Neuronal stem cell (in vitro differentiated cells): ENCODE measurements at regions not wholly inside any gene's neighbourhood (a gene's known extent, or its start where the extent isn't known, plus 50 kb on each side); places are given as distances from the start of the nearest gene placed in this dataset.

Source experiments
- DNase-seq: peaks from one replicate; pipeline ENCODE4 v3.0.0-alpha.2; 2013; ENCODE audit warnings: low spot score
- H2AFZ ChIP-seq: one replicate; pipeline ENCODE4 v1.6.1; 2013; ENCODE audit warnings: mild to moderate bottlenecking, low read length, inconsistent platforms
- H2AK5ac ChIP-seq: 2 replicates; pipeline ENCODE4 v1.6.1; 2013; ENCODE audit warnings: low read depth, mild to moderate bottlenecking, inconsistent platforms, low read length, moderate library complexity, mixed read lengths
- H2BK120ac ChIP-seq: 2 replicates; pipeline ENCODE4 v1.6.1; 2013; ENCODE audit warnings: low read depth, mild to moderate bottlenecking, inconsistent platforms, low read length, moderate library complexity, mixed read lengths
- H2BK12ac ChIP-seq: one replicate; pipeline ENCODE4 v1.6.1; 2013; ENCODE audit warnings: low read length, inconsistent platforms
- H2BK15ac ChIP-seq: 2 replicates; pipeline ENCODE4 v1.6.1; 2013; ENCODE audit warnings: mild to moderate bottlenecking, low read length, inconsistent platforms, mixed read lengths
- H2BK5ac ChIP-seq: one replicate; pipeline ENCODE4 v1.6.1; 2013; ENCODE audit warnings: inconsistent platforms, mild to moderate bottlenecking, low read length, moderate library complexity
- H3K14ac ChIP-seq: one replicate; pipeline ENCODE4 v1.6.1; 2013; ENCODE audit warnings: low read length, inconsistent platforms
- H3K18ac ChIP-seq: 2 replicates; pipeline ENCODE4 v1.6.1; 2013; ENCODE audit warnings: low read length, inconsistent platforms
- H3K23ac ChIP-seq: 2 replicates; pipeline ENCODE4 v1.6.1; 2013; ENCODE audit warnings: low read depth, mild to moderate bottlenecking, mixed read lengths, low read length, inconsistent platforms; ENCODE audit not compliant: poor library complexity
- H3K27ac ChIP-seq: replicated peaks from 3 replicates; pipeline ENCODE4 v1.5.1; 2013; ENCODE audit warnings: low read length, inconsistent platforms
- H3K27me3 ChIP-seq, 3 experiments: 2 replicates each; pipeline ENCODE4 v1.6.1; 2013; ENCODE audit warnings: low read length in 3 of 3, mild to moderate bottlenecking in 2 of 3, inconsistent platforms in 1 of 3, low read depth in 1 of 3, mixed read lengths in 1 of 3, moderate library complexity in 1 of 3; ENCODE audit not compliant: control insufficient read depth in 3 of 3, insufficient read depth in 3 of 3
- H3K36me3 ChIP-seq, 2 donors: replicated peaks in 1 of 2; 2 replicates each; pipeline ENCODE4 v1.6.1; 2013; ENCODE audit warnings: low read length in 2 of 2; ENCODE audit not compliant: control insufficient read depth in 2 of 2, insufficient read depth in 2 of 2
- H3K4ac ChIP-seq: 2 replicates; pipeline ENCODE4 v1.6.1; 2013; ENCODE audit warnings: inconsistent platforms, mild to moderate bottlenecking, low read length, moderate library complexity
- H3K4me1 ChIP-seq, 2 donors: 1 replicate in 1 of 2; 2 replicates in 1 of 2; pipeline ENCODE4 v1.6.1; 2013; ENCODE audit warnings: low read length in 2 of 2, low read depth in 1 of 2; ENCODE audit not compliant: control insufficient read depth in 2 of 2, insufficient read depth in 1 of 2
- H3K4me2 ChIP-seq: one replicate; pipeline ENCODE4 v1.6.1; 2013; ENCODE audit warnings: mild to moderate bottlenecking, low read length, inconsistent platforms; ENCODE audit not compliant: insufficient read depth, poor library complexity, severe bottlenecking
- H3K4me3 ChIP-seq, 2 donors: 2 replicates each; pipeline ENCODE4 v1.5.1; 2013; ENCODE audit warnings: low read length in 2 of 2, mild to moderate bottlenecking in 2 of 2, inconsistent platforms in 1 of 2, moderate library complexity in 1 of 2
- H3K79me1 ChIP-seq: one replicate; pipeline ENCODE4 v1.6.1; 2013; ENCODE audit warnings: low read depth, mild to moderate bottlenecking, inconsistent platforms, low read length, moderate library complexity
- H3K9ac ChIP-seq: one replicate; pipeline ENCODE4 v1.6.1; 2013; ENCODE audit warnings: mild to moderate bottlenecking, low read depth, low read length, inconsistent platforms; ENCODE audit not compliant: poor library complexity
- H3K9me3 ChIP-seq, 2 donors: replicated peaks in 1 of 2; 2 replicates each; pipeline versions ENCODE3 to v1.6.1; 2013; ENCODE audit warnings: low read length in 2 of 2, mild to moderate bottlenecking in 2 of 2, inconsistent platforms in 1 of 2, low read depth in 1 of 2, mixed read lengths in 1 of 2, moderate library complexity in 1 of 2; ENCODE audit not compliant: control insufficient read depth in 2 of 2, insufficient read depth in 1 of 2
- H4K8ac ChIP-seq: one replicate; pipeline ENCODE4 v1.6.1; 2013; ENCODE audit warnings: low read depth, mild to moderate bottlenecking, inconsistent platforms, low read length, moderate library complexity
- H4K91ac ChIP-seq: one replicate; pipeline ENCODE4 v1.6.1; 2013; ENCODE audit warnings: low read length, low read depth, mild to moderate bottlenecking, inconsistent platforms; ENCODE audit not compliant: poor library complexity
- WGBS, 2 donors: extraction: QIAGEN DNeasy Blood & Tissue Kit; methylation state at CpG; one replicate each; pipeline ENCODE4 v1.1.7; 2013; ENCODE audit warnings: missing lambda C conversion rate in 2 of 2, mixed read lengths in 1 of 2; ENCODE audit not compliant: insufficient read length in 2 of 2, insufficient replicate concordance in 1 of 2; ENCODE audit errors: extremely low coverage in 2 of 2; 5-methylcytosine and 5-hydroxymethylcytosine counted together

DNA sequence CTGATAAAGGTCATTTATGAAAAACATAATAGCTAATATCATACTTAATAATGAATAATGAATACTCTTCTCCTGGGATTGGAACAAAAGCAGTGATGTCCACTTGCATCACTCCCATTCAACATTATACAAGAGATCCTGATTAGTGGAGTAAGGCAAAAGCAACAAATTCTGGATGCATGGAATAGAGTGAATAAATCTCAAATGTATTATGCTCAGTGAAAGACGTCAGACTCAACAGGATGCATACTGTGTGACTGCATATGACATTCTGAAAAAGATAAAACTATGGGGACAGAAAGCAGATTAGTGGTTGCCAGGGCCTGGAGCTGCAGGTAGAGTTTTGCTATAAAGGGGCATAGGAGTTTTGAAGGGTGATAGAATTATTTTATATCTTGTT lies 77.6 kb upstream of the ZBTB20 start:
- H3K4ac ChIP-seq, result no peak overlapping the region
- H3K27ac ChIP-seq, result no peak overlapping the region
- no peak overlapping the region for H3K14ac ChIP-seq
- no peaks in the 10 kb centered on the region for H3K27me3 ChIP-seq
- H3K4me3 ChIP-seq, result no peak overlapping the region
- H2AK5ac ChIP-seq, result no peak overlapping the region
- no peak for DNase-seq
- H2BK15ac ChIP-seq, result no peak overlapping the region
- no peaks in the 10 kb centered on the region for H3K36me3 ChIP-seq
- H3K23ac ChIP-seq, result no peak overlapping the region
- no peaks in the 10 kb centered on the region for H3K9me3 ChIP-seq
- no peaks in the 10 kb centered on the region for H3K79me1 ChIP-seq
- H3K4me1 ChIP-seq, result no peaks in the 10 kb centered on the region
- H3K18ac ChIP-seq, result no peak overlapping the region
- no peak overlapping the region for H3K9ac ChIP-seq
- H2BK12ac ChIP-seq, result no peak overlapping the region
- no peak overlapping the region for H4K8ac ChIP-seq
- H2BK120ac ChIP-seq, result no peak overlapping the region
- H3K4me2 ChIP-seq, result no peak overlapping the region
- WGBS, 2 donors, result no CpG with 5 or more reads among the region's 1 CpG
- no peak overlapping the region for H2AFZ ChIP-seq
- H4K91ac ChIP-seq, result no peak overlapping the region
- H2BK5ac ChIP-seq, result no peak overlapping the region

- no peak overlapping the region for H3K27ac ChIP-seq
- WGBS, 2 donors, result no CpG with 5 or more reads among the region's 1 CpG
Observed at GRCh38 chr3:115226844-115227445, 79.9 kb upstream of the ZBTB20 start.

GRCh38 chr3:115227461-115227860 lies 80.4 kb upstream of the ZBTB20 start:
- no peak overlapping the region for H3K9ac ChIP-seq
- H4K91ac ChIP-seq, result no peak overlapping the region
- H3K23ac ChIP-seq, result no peak overlapping the region
- H3K4ac ChIP-seq, result no peak overlapping the region
- no peak overlapping the region for H3K18ac ChIP-seq
- no peaks in the 10 kb centered on the region for H3K79me1 ChIP-seq
- H2BK120ac ChIP-seq, result no peak overlapping the region
- DNase-seq, result no peak
- H2AFZ ChIP-seq, result no peak overlapping the region
- no peak overlapping the region for H3K14ac ChIP-seq
- no CpG with 5 or more reads among the region's 1 CpG for WGBS, 2 donors
- H2BK5ac ChIP-seq, result no peak overlapping the region
- no peaks in the 10 kb centered on the region for H3K4me1 ChIP-seq
- no peaks in the 10 kb centered on the region for H3K36me3 ChIP-seq
- no peak overlapping the region for H3K4me2 ChIP-seq
- no peak overlapping the region for H2BK12ac ChIP-seq
- H4K8ac ChIP-seq, result no peak overlapping the region
- H3K4me3 ChIP-seq, result no peak overlapping the region
- H3K27me3 ChIP-seq, result no peaks in the 10 kb centered on the region
- no peak overlapping the region for H3K27ac ChIP-seq
- no peaks in the 10 kb centered on the region for H3K9me3 ChIP-seq
- no peak overlapping the region for H2BK15ac ChIP-seq
- no peak overlapping the region for H2AK5ac ChIP-seq

More at GRCh38 chr3:115226844-115227445, 79.9 kb upstream of the ZBTB20 start:
- H3K9me3 ChIP-seq, result no peaks in the 10 kb centered on the region
- H2AFZ ChIP-seq, result no peak overlapping the region
- no peak overlapping the region for H2AK5ac ChIP-seq
- no peaks in the 10 kb centered on the region for H3K4me1 ChIP-seq
- no peak overlapping the region for H3K4me2 ChIP-seq
- H3K18ac ChIP-seq, result no peak overlapping the region
- no peak for DNase-seq
- no peak overlapping the region for H3K14ac ChIP-seq
- H2BK12ac ChIP-seq, result no peak overlapping the region
- no peak overlapping the region for H3K4me3 ChIP-seq
- H3K36me3 ChIP-seq, result no peaks in the 10 kb centered on the region
- H2BK5ac ChIP-seq, result no peak overlapping the region
- no peak overlapping the region for H4K91ac ChIP-seq
- H4K8ac ChIP-seq, result no peak overlapping the region
- no peaks in the 10 kb centered on the region for H3K27me3 ChIP-seq
- no peaks in the 10 kb centered on the region for H3K79me1 ChIP-seq
- no peak overlapping the region for H2BK15ac ChIP-seq
- no peak overlapping the region for H3K4ac ChIP-seq
- no peak overlapping the region for H3K9ac ChIP-seq
- no peak overlapping the region for H3K23ac ChIP-seq
- no peak overlapping the region for H2BK120ac ChIP-seq

DNA sequence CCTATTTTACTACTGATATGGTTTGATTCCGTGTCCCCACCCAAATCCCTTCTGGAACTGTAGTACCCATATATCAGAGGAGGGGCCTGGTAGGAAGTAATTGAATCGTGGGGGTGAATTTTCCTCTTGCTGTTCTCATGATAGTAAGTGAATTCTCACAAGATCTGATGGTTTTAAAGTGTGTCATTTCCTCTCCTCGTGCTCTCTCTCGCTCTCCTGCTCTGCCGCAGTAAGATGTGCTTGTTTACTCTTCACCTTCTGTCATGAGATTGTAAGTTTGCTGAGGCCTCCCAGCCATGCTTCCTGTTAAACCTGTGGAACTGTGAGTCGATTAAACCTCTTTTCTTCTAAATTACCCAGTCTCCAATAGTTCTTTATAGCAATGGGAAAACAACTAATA lies 81.2 kb upstream of the ZBTB20 start:
- H3K18ac ChIP-seq, result no peak overlapping the region
- H3K14ac ChIP-seq, result no peak overlapping the region
- peak overlapping the region; percentile 11 for H3K4me2 ChIP-seq
- H3K9ac ChIP-seq, result no peak overlapping the region
- no peak overlapping the region for H4K8ac ChIP-seq
- H2AK5ac ChIP-seq, result no peak overlapping the region
- no peak overlapping the region for H2BK5ac ChIP-seq
- H2BK12ac ChIP-seq, result no peak overlapping the region
- H3K4me3 ChIP-seq, result no peak overlapping the region
- H3K36me3 ChIP-seq, result no peaks in the 10 kb centered on the region
- H2BK15ac ChIP-seq, result no peak overlapping the region
- H3K79me1 ChIP-seq, result no peaks in the 10 kb centered on the region
- H3K9me3 ChIP-seq, result no peaks in the 10 kb centered on the region
- H2AFZ ChIP-seq, result no peak overlapping the region
- no peak overlapping the region for H3K4ac ChIP-seq
- no peak overlapping the region for H3K27ac ChIP-seq
- H3K23ac ChIP-seq, result no peak overlapping the region
- no CpG with 5 or more reads among the region's 6 CpGs for WGBS, 2 donors
- H2BK120ac ChIP-seq, result no peak overlapping the region
- H3K4me1 ChIP-seq, result no peaks in the 10 kb centered on the region
- H4K91ac ChIP-seq, result no peak overlapping the region
- DNase-seq, result no peak
- no peaks in the 10 kb centered on the region for H3K27me3 ChIP-seq
